GM23338 (cell line): ENCODE measurements at regions not wholly inside any gene's neighbourhood (a gene's known extent, or its start where the extent isn't known, plus 50 kb on each side); places are given as distances from the start of the nearest gene placed in this dataset.

Source experiments
- ATAC-seq: fragments of 200-7000 bp; cut with Tn5 transposase; 3 replicates; pipeline ENCODE4 v1.9.1; 2020
- DNase-seq: peaks from one replicate; pipeline ENCODE4 v3.0.0-alpha.2; 2015; ENCODE audit warnings: low spot score
- H2AFZ ChIP-seq: fragments of 200-600 bp; sonication (generic); 2 replicates; pipeline ENCODE4 v1.8.0; 2016; ENCODE audit warnings: antibody characterized with exemption, mild to moderate bottlenecking, moderate library complexity
- H3F3A ChIP-seq: fragments of 200-600 bp; sonication (generic); replicated peaks from 2 replicates; pipeline ENCODE4 v1.8.0; 2017; ENCODE audit warnings: antibody characterized with exemption, mixed run types, low read depth
- H3K27ac ChIP-seq: fragments of 200-600 bp; sonication (generic); 2 replicates; pipeline ENCODE4 v1.6.1; 2016; ENCODE audit warnings: low read depth
- H3K27me3 ChIP-seq: fragments of 200-600 bp; sonication (generic); 2 replicates; pipeline ENCODE4 v1.8.0; 2016; ENCODE audit warnings: mild to moderate bottlenecking, mixed run types, moderate library complexity; ENCODE audit not compliant: insufficient read depth
- H3K36me3 ChIP-seq: fragments of 200-600 bp; sonication (generic); 2 replicates; pipeline ENCODE4 v1.8.0; 2016; ENCODE audit warnings: mild to moderate bottlenecking; ENCODE audit not compliant: insufficient read depth
- H3K4me1 ChIP-seq: fragments of 200-600 bp; sonication (generic); 2 replicates; pipeline ENCODE4 v1.8.0; 2016; ENCODE audit warnings: mild to moderate bottlenecking, moderate library complexity; ENCODE audit not compliant: insufficient read depth
- H3K4me2 ChIP-seq: fragments of 200-600 bp; sonication (generic); 2 replicates; pipeline ENCODE4 v1.7.1; 2017; ENCODE audit warnings: mixed run types
- H3K4me3 ChIP-seq: fragments of 200-600 bp; sonication (generic); 2 replicates; pipeline ENCODE4 v1.6.1; 2016; ENCODE audit warnings: mixed run types
- H3K79me2 ChIP-seq: fragments of 200-600 bp; sonication (generic); replicated peaks from 2 replicates; pipeline ENCODE4 v1.8.0; 2017; ENCODE audit warnings: mild to moderate bottlenecking; ENCODE audit not compliant: insufficient read depth
- H3K9me2 ChIP-seq: fragments of 200-600 bp; sonication (generic); 2 replicates; pipeline ENCODE4 v1.8.0; 2017; ENCODE audit not compliant: insufficient read depth
- H4K20me1 ChIP-seq: fragments of 200-600 bp; sonication (generic); replicated peaks from 2 replicates; pipeline ENCODE4 v1.8.0; 2017; ENCODE audit warnings: mild to moderate bottlenecking; ENCODE audit not compliant: insufficient read depth
- H3K27ac Mint-ChIP-seq: 2 replicates; pipeline ENCODE4 v1.8.0; 2020; ENCODE audit warnings: inconsistent platforms, mild to moderate bottlenecking, moderate library complexity, mixed read lengths
- H3K27me3 Mint-ChIP-seq: 3 replicates; pipeline ENCODE4 v1.8.0; 2022; ENCODE audit warnings: low read depth, mild to moderate bottlenecking, moderate library complexity, mixed read lengths, inconsistent platforms; ENCODE audit not compliant: insufficient read depth, poor library complexity
- H3K36me3 Mint-ChIP-seq: 3 replicates; pipeline ENCODE4 v1.8.0; 2021; ENCODE audit warnings: low read depth, mild to moderate bottlenecking, inconsistent platforms, moderate library complexity, mixed read lengths
- H3K4me1 Mint-ChIP-seq: 3 replicates; pipeline ENCODE4 v1.8.0; 2020; ENCODE audit warnings: mild to moderate bottlenecking, inconsistent platforms, mixed read lengths
- H3K4me3 Mint-ChIP-seq: 3 replicates; pipeline ENCODE4 v1.8.0; 2021; ENCODE audit warnings: moderate library complexity, mild to moderate bottlenecking, inconsistent platforms, mixed read lengths
- H3K9me3 Mint-ChIP-seq: 3 replicates; pipeline ENCODE4 v1.8.0; 2020; ENCODE audit warnings: moderate library complexity, mild to moderate bottlenecking, inconsistent platforms, mixed read lengths
- CREB1 ChIP-seq: fragments of 250-450 bp; sonication (Bioruptor Pico); IDR thresholded peaks from 2 replicates; pipeline ENCODE4 v1.5.0; 2020; ENCODE audit warnings: low read depth, mild to moderate bottlenecking, moderate library complexity
- EZH2 ChIP-seq: fragments of 200-600 bp; sonication (generic); IDR thresholded peaks from one replicate; pipeline ENCODE4 v1.8.0; 2017; ENCODE audit warnings: antibody characterized with exemption, mild to moderate bottlenecking, low read depth; ENCODE audit not compliant: unreplicated experiment
- EZH2phosphoT487 ChIP-seq: fragments of 200-600 bp; sonication (generic); IDR thresholded peaks from one replicate; pipeline ENCODE4 v1.8.1; 2018; ENCODE audit warnings: antibody characterized with exemption; ENCODE audit not compliant: unreplicated experiment
- JUNB ChIP-seq: IDR thresholded peaks from one replicate; pipeline ENCODE4 v1.6.1; 2016; ENCODE audit warnings: antibody characterized with exemption; ENCODE audit not compliant: unreplicated experiment
- NANOG ChIP-seq: IDR thresholded peaks from 2 replicates; pipeline ENCODE4 v1.6.1; 2016; ENCODE audit warnings: antibody characterized with exemption, borderline replicate concordance
- POLR2AphosphoS5 ChIP-seq: IDR thresholded peaks from 2 replicates; pipeline ENCODE4 v1.6.1; 2016; ENCODE audit warnings: antibody characterized with exemption, low read depth
- REST ChIP-seq: IDR thresholded peaks from one replicate; pipeline ENCODE4 v1.6.1; 2018; ENCODE audit warnings: antibody characterized with exemption; ENCODE audit not compliant: unreplicated experiment
- STAT1 ChIP-seq: IDR thresholded peaks from one replicate; pipeline ENCODE4 v1.6.1; 2016; ENCODE audit warnings: antibody characterized with exemption; ENCODE audit not compliant: unreplicated experiment
- ZNF114 ChIP-seq: fragments of 250-450 bp; sonication (Bioruptor Pico); IDR thresholded peaks from 2 replicates; pipeline ENCODE4 v1.5.0; 2020; ENCODE audit warnings: mild to moderate bottlenecking, moderate library complexity
- ZNF331 ChIP-seq: fragments of 250-450 bp; sonication (Bioruptor Pico); IDR thresholded peaks from 2 replicates; pipeline ENCODE4 v1.5.0; 2020; ENCODE audit warnings: low read depth, mild to moderate bottlenecking, moderate library complexity
- TF ChIP-seq, protein P1 (sequence below), 2 experiments: fragments of 200-600 bp in 1 of 2; sonication (generic) in 1 of 2; conservative IDR thresholded peaks; 2 replicates each; pipeline versions ENCODE4 v1.5.1 to v1.6.1; 2016 to 2017; ENCODE audit warnings: antibody characterized with exemption in 2 of 2, low read depth in 2 of 2, mild to moderate bottlenecking in 2 of 2, moderate library complexity in 1 of 2
- TF ChIP-seq, protein P2 (sequence below): fragments of 250-450 bp; sonication (Bioruptor Pico); IDR thresholded peaks from 2 replicates; pipeline ENCODE4 v1.5.0; 2020; ENCODE audit warnings: mild to moderate bottlenecking, moderate library complexity
- TF ChIP-seq, protein P3 (sequence below): IDR thresholded peaks from 2 replicates; pipeline ENCODE4 v1.6.1; 2016; ENCODE audit warnings: antibody characterized with exemption

GRCh38 chr4:124958847-124959246 is 246.3 kb upstream of the ANKRD50 start:
- no peak for ATAC-seq
- TF ChIP-seq REST = no peak
- TF ChIP-seq, protein P1, sequence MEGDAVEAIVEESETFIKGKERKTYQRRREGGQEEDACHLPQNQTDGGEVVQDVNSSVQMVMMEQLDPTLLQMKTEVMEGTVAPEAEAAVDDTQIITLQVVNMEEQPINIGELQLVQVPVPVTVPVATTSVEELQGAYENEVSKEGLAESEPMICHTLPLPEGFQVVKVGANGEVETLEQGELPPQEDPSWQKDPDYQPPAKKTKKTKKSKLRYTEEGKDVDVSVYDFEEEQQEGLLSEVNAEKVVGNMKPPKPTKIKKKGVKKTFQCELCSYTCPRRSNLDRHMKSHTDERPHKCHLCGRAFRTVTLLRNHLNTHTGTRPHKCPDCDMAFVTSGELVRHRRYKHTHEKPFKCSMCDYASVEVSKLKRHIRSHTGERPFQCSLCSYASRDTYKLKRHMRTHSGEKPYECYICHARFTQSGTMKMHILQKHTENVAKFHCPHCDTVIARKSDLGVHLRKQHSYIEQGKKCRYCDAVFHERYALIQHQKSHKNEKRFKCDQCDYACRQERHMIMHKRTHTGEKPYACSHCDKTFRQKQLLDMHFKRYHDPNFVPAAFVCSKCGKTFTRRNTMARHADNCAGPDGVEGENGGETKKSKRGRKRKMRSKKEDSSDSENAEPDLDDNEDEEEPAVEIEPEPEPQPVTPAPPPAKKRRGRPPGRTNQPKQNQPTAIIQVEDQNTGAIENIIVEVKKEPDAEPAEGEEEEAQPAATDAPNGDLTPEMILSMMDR (conservative IDR thresholded peaks at IDR 0.05; ENCODE audit: low read depth in 2 of 2) = no peak
- TF ChIP-seq ZNF331 (CRISPR knock-in tag) = no peak
- TF ChIP-seq, protein P2, sequence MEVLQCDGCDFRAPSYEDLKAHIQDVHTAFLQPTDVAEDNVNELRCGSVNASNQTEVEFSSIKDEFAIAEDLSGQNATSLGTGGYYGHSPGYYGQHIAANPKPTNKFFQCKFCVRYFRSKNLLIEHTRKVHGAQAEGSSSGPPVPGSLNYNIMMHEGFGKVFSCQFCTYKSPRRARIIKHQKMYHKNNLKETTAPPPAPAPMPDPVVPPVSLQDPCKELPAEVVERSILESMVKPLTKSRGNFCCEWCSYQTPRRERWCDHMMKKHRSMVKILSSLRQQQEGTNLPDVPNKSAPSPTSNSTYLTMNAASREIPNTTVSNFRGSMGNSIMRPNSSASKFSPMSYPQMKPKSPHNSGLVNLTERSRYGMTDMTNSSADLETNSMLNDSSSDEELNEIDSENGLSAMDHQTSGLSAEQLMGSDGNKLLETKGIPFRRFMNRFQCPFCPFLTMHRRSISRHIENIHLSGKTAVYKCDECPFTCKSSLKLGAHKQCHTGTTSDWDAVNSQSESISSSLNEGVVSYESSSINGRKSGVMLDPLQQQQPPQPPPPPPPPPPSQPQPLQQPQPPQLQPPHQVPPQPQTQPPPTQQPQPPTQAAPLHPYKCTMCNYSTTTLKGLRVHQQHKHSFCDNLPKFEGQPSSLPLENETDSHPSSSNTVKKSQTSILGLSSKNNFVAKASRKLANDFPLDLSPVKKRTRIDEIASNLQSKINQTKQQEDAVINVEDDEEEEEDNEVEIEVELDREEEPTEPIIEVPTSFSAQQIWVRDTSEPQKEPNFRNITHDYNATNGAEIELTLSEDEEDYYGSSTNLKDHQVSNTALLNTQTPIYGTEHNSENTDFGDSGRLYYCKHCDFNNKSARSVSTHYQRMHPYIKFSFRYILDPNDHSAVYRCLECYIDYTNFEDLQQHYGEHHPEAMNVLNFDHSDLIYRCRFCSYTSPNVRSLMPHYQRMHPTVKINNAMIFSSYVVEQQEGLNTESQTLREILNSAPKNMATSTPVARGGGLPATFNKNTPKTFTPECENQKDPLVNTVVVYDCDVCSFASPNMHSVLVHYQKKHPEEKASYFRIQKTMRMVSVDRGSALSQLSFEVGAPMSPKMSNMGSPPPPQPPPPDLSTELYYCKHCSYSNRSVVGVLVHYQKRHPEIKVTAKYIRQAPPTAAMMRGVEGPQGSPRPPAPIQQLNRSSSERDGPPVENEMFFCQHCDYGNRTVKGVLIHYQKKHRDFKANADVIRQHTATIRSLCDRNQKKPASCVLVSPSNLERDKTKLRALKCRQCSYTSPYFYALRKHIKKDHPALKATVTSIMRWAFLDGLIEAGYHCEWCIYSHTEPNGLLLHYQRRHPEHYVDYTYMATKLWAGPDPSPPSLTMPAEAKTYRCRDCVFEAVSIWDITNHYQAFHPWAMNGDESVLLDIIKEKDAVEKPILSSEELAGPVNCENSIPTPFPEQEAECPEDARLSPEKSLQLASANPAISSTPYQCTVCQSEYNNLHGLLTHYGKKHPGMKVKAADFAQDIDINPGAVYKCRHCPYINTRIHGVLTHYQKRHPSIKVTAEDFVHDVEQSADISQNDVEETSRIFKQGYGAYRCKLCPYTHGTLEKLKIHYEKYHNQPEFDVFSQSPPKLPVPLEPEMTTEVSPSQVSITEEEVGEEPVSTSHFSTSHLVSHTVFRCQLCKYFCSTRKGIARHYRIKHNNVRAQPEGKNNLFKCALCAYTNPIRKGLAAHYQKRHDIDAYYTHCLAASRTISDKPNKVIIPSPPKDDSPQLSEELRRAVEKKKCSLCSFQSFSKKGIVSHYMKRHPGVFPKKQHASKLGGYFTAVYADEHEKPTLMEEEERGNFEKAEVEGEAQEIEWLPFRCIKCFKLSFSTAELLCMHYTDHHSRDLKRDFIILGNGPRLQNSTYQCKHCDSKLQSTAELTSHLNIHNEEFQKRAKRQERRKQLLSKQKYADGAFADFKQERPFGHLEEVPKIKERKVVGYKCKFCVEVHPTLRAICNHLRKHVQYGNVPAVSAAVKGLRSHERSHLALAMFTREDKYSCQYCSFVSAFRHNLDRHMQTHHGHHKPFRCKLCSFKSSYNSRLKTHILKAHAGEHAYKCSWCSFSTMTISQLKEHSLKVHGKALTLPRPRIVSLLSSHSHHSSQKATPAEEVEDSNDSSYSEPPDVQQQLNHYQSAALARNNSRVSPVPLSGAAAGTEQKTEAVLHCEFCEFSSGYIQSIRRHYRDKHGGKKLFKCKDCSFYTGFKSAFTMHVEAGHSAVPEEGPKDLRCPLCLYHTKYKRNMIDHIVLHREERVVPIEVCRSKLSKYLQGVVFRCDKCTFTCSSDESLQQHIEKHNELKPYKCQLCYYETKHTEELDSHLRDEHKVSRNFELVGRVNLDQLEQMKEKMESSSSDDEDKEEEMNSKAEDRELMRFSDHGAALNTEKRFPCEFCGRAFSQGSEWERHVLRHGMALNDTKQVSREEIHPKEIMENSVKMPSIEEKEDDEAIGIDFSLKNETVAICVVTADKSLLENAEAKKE (CRISPR knock-in tag) = no peak
- TF ChIP-seq CREB1 (CRISPR knock-in tag) = no peak
- no peak for TF ChIP-seq EZH2
- TF ChIP-seq, protein P3, sequence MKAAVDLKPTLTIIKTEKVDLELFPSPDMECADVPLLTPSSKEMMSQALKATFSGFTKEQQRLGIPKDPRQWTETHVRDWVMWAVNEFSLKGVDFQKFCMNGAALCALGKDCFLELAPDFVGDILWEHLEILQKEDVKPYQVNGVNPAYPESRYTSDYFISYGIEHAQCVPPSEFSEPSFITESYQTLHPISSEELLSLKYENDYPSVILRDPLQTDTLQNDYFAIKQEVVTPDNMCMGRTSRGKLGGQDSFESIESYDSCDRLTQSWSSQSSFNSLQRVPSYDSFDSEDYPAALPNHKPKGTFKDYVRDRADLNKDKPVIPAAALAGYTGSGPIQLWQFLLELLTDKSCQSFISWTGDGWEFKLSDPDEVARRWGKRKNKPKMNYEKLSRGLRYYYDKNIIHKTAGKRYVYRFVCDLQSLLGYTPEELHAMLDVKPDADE = no peak
- no peak for TF ChIP-seq POLR2AphosphoS5
- TF ChIP-seq JUNB = no peak
- TF ChIP-seq EZH2phosphoT487 = no peak
- TF ChIP-seq STAT1 = no peak
- TF ChIP-seq NANOG = no peak
- no peak for TF ChIP-seq ZNF114 (CRISPR knock-in tag)
- no peak overlapping the region for H3K27ac ChIP-seq
- H3F3A ChIP-seq = no peaks in the 10 kb centered on the region
- DNase-seq = no peak
- no peaks in the 10 kb centered on the region for H3K9me2 ChIP-seq
- H4K20me1 ChIP-seq = no peaks in the 10 kb centered on the region
- no peaks in the 10 kb centered on the region for H3K27me3 ChIP-seq
- H3K79me2 ChIP-seq = no peaks in the 10 kb centered on the region
- Mint-ChIP-seq H3K4me3 (no peak overlapping the region), H3K27ac (no peak overlapping the region), H3K36me3 (peaks cover 28% of the 10 kb centered on the region), H3K9me3 (peaks cover 30% of the 10 kb centered on the region), H3K4me1 (peaks cover 5% of the 10 kb centered on the region; the same call in 2 of the 3 replicates), H3K27me3 (no peaks in the 10 kb centered on the region)
- H3K4me3 ChIP-seq = no peak overlapping the region
- H3K4me1 ChIP-seq = peaks cover 9% of the 10 kb centered on the region
- peaks cover 9% of the 10 kb centered on the region; the same call in 1 of the 2 replicates for H3K36me3 ChIP-seq
- no peak overlapping the region for H2AFZ ChIP-seq
- H3K4me2 ChIP-seq = no peak overlapping the region
